WTC11 (cell line): ENCODE measurements at regions not wholly inside any gene's neighbourhood (a gene's known extent, or its start where the extent isn't known, plus 50 kb on each side); places are given as distances from the start of the nearest gene placed in this dataset.

Experiments
- ATAC-seq: fragments of 200-7000 bp; cut with Tn5 transposase; 2 replicates; pipeline ENCODE4 v1.10.0; 2021; ENCODE audit warnings: mild to moderate bottlenecking, moderate library complexity
- CTCF ChIA-PET: fragments of 300-600 bp; sonication (Branson Sonifier 250); formaldehyde crosslinking; loops from one replicate; lab custom pipeline; 2021; ENCODE audit warnings: antibody characterized with exemption; lab: Charles Lee
- POLR2A ChIA-PET: fragments of 350-600 bp; sonication (Branson Sonifier 250); formaldehyde crosslinking; loops from one replicate; lab custom pipeline; 2021; ENCODE audit warnings: antibody characterized with exemption; lab: Charles Lee
- DNase-seq: peaks from one replicate; pipeline ENCODE4 v3.0.0; 2021; ENCODE audit warnings: low spot score
- H3K27ac Mint-ChIP-seq: 2 replicates; pipeline ENCODE4 v1.8.0; 2021; ENCODE audit warnings: mixed read lengths
- H3K27me3 Mint-ChIP-seq: 2 replicates; pipeline ENCODE4 v1.8.0; 2021; ENCODE audit warnings: low read depth, mild to moderate bottlenecking, moderate library complexity, mixed read lengths
- H3K36me3 Mint-ChIP-seq: 2 replicates; pipeline ENCODE4 v1.8.0; 2021; ENCODE audit warnings: mixed read lengths
- H3K4me1 Mint-ChIP-seq: 2 replicates; pipeline ENCODE4 v1.8.0; 2022; ENCODE audit warnings: mixed read lengths
- H3K4me3 Mint-ChIP-seq: 2 replicates; pipeline ENCODE4 v1.8.0; 2021; ENCODE audit warnings: mild to moderate bottlenecking, moderate library complexity, mixed read lengths
- H3K9me3 Mint-ChIP-seq: 2 replicates; pipeline ENCODE4 v1.8.0; 2021; ENCODE audit warnings: mixed read lengths
- AR ChIP-seq: fragments of 250-450 bp; sonication (Bioruptor Pico); IDR thresholded peaks from 2 replicates; pipeline ENCODE4 v1.9.0; 2021; ENCODE audit warnings: mild to moderate bottlenecking
- ARID4B ChIP-seq: sonication (generic); formaldehyde crosslinking; IDR thresholded peaks from 2 replicates; pipeline ENCODE4 v1.8.0; 2023; ENCODE audit warnings: missing genetic modification reagents, mild to moderate bottlenecking, borderline replicate concordance
- CBFB ChIP-seq: sonication (generic); formaldehyde crosslinking; IDR thresholded peaks from 2 replicates; pipeline ENCODE4 v1.8.1; 2022; ENCODE audit warnings: mild to moderate bottlenecking, low read depth, missing genetic modification reagents
- CREM ChIP-seq: sonication (generic); formaldehyde crosslinking; IDR thresholded peaks from 2 replicates; pipeline ENCODE4 v1.8.1; 2022; ENCODE audit warnings: mild to moderate bottlenecking, missing genetic modification reagents, moderate library complexity
- E2F5 ChIP-seq: sonication (generic); formaldehyde crosslinking; IDR thresholded peaks from 2 replicates; pipeline ENCODE4 v1.8.1; 2022; ENCODE audit warnings: mild to moderate bottlenecking, moderate library complexity, missing genetic modification reagents
- ETV6 ChIP-seq: sonication (generic); formaldehyde crosslinking; IDR thresholded peaks from 2 replicates; pipeline ENCODE4 v1.8.1; 2022; ENCODE audit warnings: mild to moderate bottlenecking, missing genetic modification reagents
- HMGA2 ChIP-seq: fragments of 250-450 bp; sonication (Bioruptor Pico); IDR thresholded peaks from 2 replicates; pipeline ENCODE4 v1.4.0; 2021; ENCODE audit warnings: mild to moderate bottlenecking, moderate library complexity
- NR2C2 ChIP-seq: sonication (generic); formaldehyde crosslinking; IDR thresholded peaks from 2 replicates; pipeline ENCODE4 v1.8.0; 2022; ENCODE audit warnings: mild to moderate bottlenecking, missing genetic modification reagents
- OVOL2 ChIP-seq: fragments of 250-450 bp; sonication (Bioruptor Pico); IDR thresholded peaks from 2 replicates; pipeline ENCODE4 v1.9.0; 2021; ENCODE audit warnings: mild to moderate bottlenecking, borderline replicate concordance
- PREB ChIP-seq: sonication (generic); formaldehyde crosslinking; IDR thresholded peaks from 2 replicates; pipeline ENCODE4 v1.8.1; 2022; ENCODE audit warnings: mild to moderate bottlenecking, missing genetic modification reagents, moderate library complexity, borderline replicate concordance
- TP53 ChIP-seq: sonication (generic); formaldehyde crosslinking; IDR thresholded peaks from 2 replicates; pipeline ENCODE4 v1.8.1; 2023; ENCODE audit warnings: mild to moderate bottlenecking, missing genetic modification reagents
- USF1 ChIP-seq: sonication (generic); formaldehyde crosslinking; IDR thresholded peaks from 2 replicates; pipeline ENCODE4 v1.8.0; 2022; ENCODE audit warnings: mild to moderate bottlenecking, missing genetic modification reagents
- ZNF138 ChIP-seq: sonication (generic); formaldehyde crosslinking; conservative IDR thresholded peaks from 2 replicates; pipeline ENCODE4 v1.8.1; 2022; ENCODE audit warnings: mild to moderate bottlenecking, moderate library complexity, missing genetic modification reagents
- ZNF219 ChIP-seq: sonication (generic); formaldehyde crosslinking; IDR thresholded peaks from 2 replicates; pipeline ENCODE4 v1.8.0; 2023; ENCODE audit warnings: missing genetic modification reagents, mild to moderate bottlenecking, borderline replicate concordance
- ZNF232 ChIP-seq: sonication (generic); formaldehyde crosslinking; IDR thresholded peaks from 2 replicates; pipeline ENCODE4 v1.8.0; 2022; ENCODE audit warnings: mild to moderate bottlenecking, missing genetic modification reagents
- ZNF532 ChIP-seq: fragments of 250-450 bp; sonication (Bioruptor Pico); IDR thresholded peaks from 2 replicates; pipeline ENCODE4 v1.9.0; 2021; ENCODE audit warnings: mild to moderate bottlenecking, borderline replicate concordance

GRCh38 chr4:8729408-8730149, 137.0 kb downstream of the CPZ start (continued):
- TF ChIP-seq CBFB (CRISPR knock-in tag) (no peak), E2F5 (CRISPR knock-in tag) (no peak), ZNF232 (CRISPR knock-in tag) (no peak)

- peaks cover 10% of the 10 kb centered on the region for H3K36me3 Mint-ChIP-seq
- no peak overlapping the region for H3K27ac Mint-ChIP-seq
- peaks cover 18% of the 10 kb centered on the region for H3K9me3 Mint-ChIP-seq
- no peak overlapping the region for H3K4me3 Mint-ChIP-seq
- ATAC-seq (no peak), DNase-seq (no peak)
- peaks cover 4% of the 10 kb centered on the region; the same call in 1 of the 2 replicates for H3K27me3 Mint-ChIP-seq
- H3K4me1 Mint-ChIP-seq: peaks cover 6% of the 10 kb centered on the region; the same call in 1 of the 2 replicates
- ChIA-PET CTCF (interaction anchor here (1.2 kb wide), 1 partner anchor 41 kb away, joined by 6 read pairs; no protein-coding TSS in a partner anchor), POLR2A (interaction anchor here (0.5 kb wide), 1 partner anchor 205 kb away, joined by 5 read pairs; no protein-coding TSS in a partner anchor)
- TF ChIP-seq ZNF219 (CRISPR knock-in tag): no peak
- TF ChIP-seq OVOL2 (CRISPR knock-in tag): no peak
- no peak for TF ChIP-seq ETV6 (CRISPR knock-in tag)
- no peak for TF ChIP-seq ZNF532 (CRISPR knock-in tag)
- TF ChIP-seq HMGA2 (CRISPR knock-in tag): no peak
- TF ChIP-seq NR2C2 (CRISPR knock-in tag): no peak
- no peak for TF ChIP-seq TP53
- TF ChIP-seq ARID4B: no peak
- no peak for TF ChIP-seq PREB
- TF ChIP-seq USF1 (CRISPR knock-in tag): no peak
- no peak for TF ChIP-seq ZNF138 (CRISPR knock-in tag)
- TF ChIP-seq CREM (CRISPR knock-in tag): no peak
- no peak for TF ChIP-seq AR
Measured at GRCh38 chr4:8728536-8729407, 136.2 kb downstream of the CPZ start.
